Esophagus (tissue), 2 donors: ENCODE measurements at regions not wholly inside any gene's neighbourhood (a gene's known extent, or its start where the extent isn't known, plus 50 kb on each side); places are given as distances from the start of the nearest gene placed in this dataset.

Experiments used
- H3K27ac ChIP-seq, 2 donors: one replicate each; pipeline ENCODE4 v1.5.1; 2013; ENCODE audit warnings: low read depth in 2 of 2, mild to moderate bottlenecking in 2 of 2, inconsistent platforms in 1 of 2, low read length in 1 of 2, moderate library complexity in 1 of 2
- H3K27me3 ChIP-seq, 2 donors: one replicate each; pipeline ENCODE4 v1.6.1; 2013; ENCODE audit warnings: low read length in 2 of 2, control low read depth in 1 of 2, mild to moderate bottlenecking in 1 of 2; ENCODE audit not compliant: insufficient read depth in 2 of 2, control insufficient read depth in 1 of 2
- H3K36me3 ChIP-seq, 2 donors: one replicate each; pipeline ENCODE4 v1.6.1; 2013; ENCODE audit warnings: low read length in 1 of 2; ENCODE audit not compliant: control insufficient read depth in 2 of 2, insufficient read depth in 2 of 2
- H3K4me1 ChIP-seq, 2 donors: one replicate each; pipeline ENCODE4 v1.6.1; 2013; ENCODE audit warnings: low read length in 1 of 2; ENCODE audit not compliant: control insufficient read depth in 2 of 2, insufficient read depth in 2 of 2
- H3K4me3 ChIP-seq, 2 donors: one replicate each; pipeline ENCODE4 v1.5.1; 2013; ENCODE audit warnings: low read length in 2 of 2, mild to moderate bottlenecking in 2 of 2, low read depth in 1 of 2, moderate library complexity in 1 of 2
- H3K9me3 ChIP-seq, 2 donors: one replicate each; pipeline ENCODE4 v1.6.1; 2013; ENCODE audit warnings: mild to moderate bottlenecking in 2 of 2, low read depth in 1 of 2, low read length in 1 of 2, moderate library complexity in 1 of 2; ENCODE audit not compliant: control insufficient read depth in 2 of 2, insufficient read depth in 1 of 2
- WGBS, 2 donors: extraction: QIAGEN DNeasy Blood & Tissue Kit; methylation state at CpG; one replicate each; pipeline ENCODE4 v1.1.7; 2013; 5-methylcytosine and 5-hydroxymethylcytosine counted together
- donor health status: healthy with polysubstance abuse.
- donor health status: Bipolar disorder and iron deficiency.

DNA sequence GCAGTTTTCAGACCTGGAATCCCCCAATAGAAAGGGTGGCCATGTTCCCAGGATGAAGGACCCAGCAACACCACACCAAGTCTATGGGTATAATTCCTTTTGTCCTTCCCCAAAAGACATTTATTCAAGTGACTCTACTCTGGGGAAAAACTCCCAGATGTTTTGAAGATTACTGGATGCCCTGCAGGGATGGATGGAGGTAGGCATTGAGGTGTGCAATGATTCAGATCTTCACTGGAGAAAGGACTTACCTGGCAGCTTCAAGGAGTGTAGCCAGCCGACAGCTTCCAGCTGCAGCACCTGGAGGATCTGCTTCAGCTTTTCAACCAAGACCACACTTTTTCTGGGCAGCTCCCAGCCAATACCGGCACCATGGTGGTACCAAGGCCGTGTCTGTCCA is 172.0 kb downstream of the BAMBI start:
- 65 to 84% methylated on average over 3 of the region's 3 CpGs for WGBS, 2 donors
- H3K4me1 ChIP-seq = no peaks in the 10 kb centered on the region

DNA sequence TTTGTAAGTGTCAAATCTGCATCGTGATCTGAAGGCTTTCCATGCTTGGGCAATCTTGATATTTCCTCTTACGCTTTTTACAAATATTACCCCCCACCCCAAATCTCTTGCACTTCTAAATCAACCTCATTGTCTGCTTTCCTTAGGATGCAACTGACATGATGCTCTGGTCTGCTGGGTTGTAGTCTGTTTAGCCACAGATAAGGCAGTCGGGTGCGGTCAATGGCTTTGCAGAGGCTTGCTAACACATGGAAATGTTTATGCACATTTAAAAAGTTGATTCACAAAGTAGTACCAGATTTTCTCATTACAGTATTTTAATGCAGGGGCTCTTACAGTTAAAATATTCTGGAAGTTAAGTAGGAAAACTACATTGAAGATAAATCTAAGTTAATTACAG is 172.5 kb downstream of the BAMBI start:
- H3K36me3 ChIP-seq = no peaks in the 10 kb centered on the region
- no peak overlapping the region for H3K4me3 ChIP-seq
- no peak overlapping the region for H3K27ac ChIP-seq
- 85 to 93% methylated on average over 4 of the region's 4 CpGs for WGBS, 2 donors
- peaks cover 3 to 4% of the 10 kb centered on the region in 2 donors for H3K9me3 ChIP-seq
- H3K27me3 ChIP-seq = no peaks in the 10 kb centered on the region
- H3K4me1 ChIP-seq = no peaks in the 10 kb centered on the region

More for the DNA sequence above, 172.0 kb downstream of the BAMBI start:
- H3K9me3 ChIP-seq = peaks cover 3 to 4% of the 10 kb centered on the region in 2 donors
- no peak overlapping the region for H3K4me3 ChIP-seq
- no peak overlapping the region for H3K27ac ChIP-seq
- no peaks in the 10 kb centered on the region for H3K36me3 ChIP-seq
- no peaks in the 10 kb centered on the region for H3K27me3 ChIP-seq

DNA sequence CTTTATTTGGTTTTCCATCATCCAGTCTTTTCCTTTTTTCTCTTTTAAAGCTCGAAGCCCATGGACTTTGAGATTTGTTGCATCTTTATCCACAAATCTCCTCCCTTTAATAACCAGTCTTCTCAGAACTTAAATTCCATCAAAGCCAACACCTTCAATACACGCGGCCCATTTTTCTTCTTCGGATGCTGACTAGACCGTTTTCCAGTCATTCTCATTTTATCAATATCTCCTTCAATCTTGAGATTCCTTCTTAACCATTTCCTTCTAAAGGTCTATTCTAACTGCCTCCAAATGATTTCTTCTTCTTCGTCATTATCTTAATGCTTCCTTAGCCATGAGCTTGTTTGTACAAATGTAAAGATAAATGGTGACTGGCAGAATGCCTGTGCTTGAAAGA is 173.5 kb downstream of the BAMBI start:
- Histone ChIP-seq H3K4me1 (no peaks in the 10 kb centered on the region), H3K36me3 (no peaks in the 10 kb centered on the region), H3K4me3 (no peak overlapping the region), H3K9me3 (no peaks in the 10 kb centered on the region), H3K27ac (no peak overlapping the region), H3K27me3 (no peaks in the 10 kb centered on the region)
- 79 to 84% methylated on average over 6 of the region's 6 CpGs for WGBS, 2 donors

DNA sequence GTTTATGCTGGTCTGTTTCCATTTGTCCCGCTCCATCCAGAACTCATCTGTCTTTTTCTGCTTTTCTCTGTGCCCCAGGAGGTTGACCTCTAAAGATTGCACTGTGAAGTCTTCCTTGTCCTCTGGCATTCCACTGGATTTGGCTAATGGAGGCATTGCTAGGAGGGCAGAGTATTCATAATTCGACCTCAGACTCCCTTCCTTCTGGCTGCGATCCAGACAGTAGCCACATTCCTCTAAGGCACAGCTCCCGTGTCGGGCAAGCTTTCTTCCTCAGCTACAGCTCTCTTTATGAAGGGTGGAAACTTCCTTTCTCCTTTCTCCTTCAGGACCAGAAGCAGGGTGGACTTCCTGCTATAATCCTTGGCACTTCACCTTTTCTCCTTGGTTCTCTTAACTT is 175.9 kb downstream of the BAMBI start:
- H3K4me3 ChIP-seq = no peak overlapping the region
- H3K4me1 ChIP-seq = no peaks in the 10 kb centered on the region
- no peak overlapping the region for H3K27ac ChIP-seq
- H3K9me3 ChIP-seq = peaks cover 0 to 3% of the 10 kb centered on the region in 2 donors
- WGBS, 2 donors = 45 to 48% methylated on average over 5 of the region's 5 CpGs
- no peaks in the 10 kb centered on the region for H3K27me3 ChIP-seq
- no peaks in the 10 kb centered on the region for H3K36me3 ChIP-seq

DNA sequence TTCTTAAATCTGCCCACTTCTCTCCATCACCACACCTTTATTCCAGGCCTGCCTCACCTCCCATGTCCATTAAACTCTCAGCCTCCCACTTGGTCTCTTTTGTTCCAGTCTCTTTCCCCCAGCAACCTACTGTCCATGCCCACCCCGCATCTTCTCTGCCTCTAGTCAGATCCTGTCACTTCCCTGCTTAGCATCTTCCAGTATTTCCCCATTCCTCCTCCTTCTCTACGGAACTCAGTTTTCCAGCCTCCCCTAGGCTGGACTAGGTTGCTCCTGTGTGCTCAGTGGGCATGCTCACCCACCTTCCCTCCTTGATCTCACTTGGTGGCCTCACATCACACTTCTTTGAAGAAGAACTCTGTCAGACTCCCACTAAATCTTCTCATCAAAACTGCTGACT is 179.8 kb downstream of the BAMBI start:
- Histone ChIP-seq H3K36me3 (no peaks in the 10 kb centered on the region), H3K9me3 (peaks cover 0 to 3% of the 10 kb centered on the region in 2 donors), H3K27me3 (no peaks in the 10 kb centered on the region), H3K27ac (no peak overlapping the region), H3K4me3 (no peak overlapping the region), H3K4me1 (no peaks in the 10 kb centered on the region)
- 95 to 100% methylated on average over 2 of the region's 2 CpGs for WGBS, 2 donors

DNA sequence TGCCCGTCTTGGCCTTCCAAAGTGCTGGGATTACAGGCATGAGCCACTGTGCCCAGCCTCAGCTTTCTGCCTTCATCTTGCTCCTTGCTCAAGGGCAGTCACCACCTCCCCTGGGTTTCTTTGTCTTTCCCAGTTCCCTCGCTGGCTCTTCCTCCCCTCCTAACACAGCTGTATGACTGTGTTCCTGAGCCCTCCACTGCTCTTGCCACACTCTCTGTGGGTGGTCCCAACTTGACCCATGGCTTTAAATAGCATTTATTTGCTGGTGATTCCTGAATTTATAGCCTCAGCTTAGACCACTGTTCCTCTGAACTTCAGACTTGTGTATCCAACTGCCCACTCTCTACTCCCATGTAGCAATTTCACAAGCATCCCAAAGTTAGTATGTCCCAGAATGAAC is 181.3 kb downstream of the BAMBI start:
- WGBS, 2 donors = 82 to 84% methylated on average over 2 of the region's 2 CpGs
- H3K9me3 ChIP-seq = peaks cover 0 to 3% of the 10 kb centered on the region in 2 donors
- H3K27me3 ChIP-seq = no peaks in the 10 kb centered on the region
- no peak overlapping the region for H3K27ac ChIP-seq
- no peaks in the 10 kb centered on the region for H3K4me1 ChIP-seq
- H3K36me3 ChIP-seq = no peaks in the 10 kb centered on the region
- H3K4me3 ChIP-seq = no peak overlapping the region

DNA sequence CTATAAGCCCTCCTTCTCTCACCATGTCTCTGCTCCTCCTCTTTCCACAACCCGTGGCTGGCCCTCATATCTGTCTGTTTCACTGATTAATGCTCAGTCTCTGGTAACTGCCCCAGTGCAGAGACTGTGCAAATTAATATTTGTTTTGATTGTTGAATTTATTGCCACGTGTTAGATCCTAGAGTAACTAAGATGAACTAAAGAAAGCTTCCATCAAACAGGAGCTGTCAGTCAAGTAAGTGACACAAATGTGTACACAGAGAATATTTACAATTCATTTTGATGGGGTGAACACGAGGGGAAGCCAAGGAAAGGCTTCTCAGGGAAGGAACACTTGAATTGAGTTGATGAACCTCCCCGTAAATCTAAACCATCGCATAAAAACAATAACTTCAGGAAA is 182.5 kb downstream of the BAMBI start:
- 60 to 62% methylated on average over 5 of the region's 5 CpGs for WGBS, 2 donors
- Histone ChIP-seq H3K9me3 (peaks cover 0 to 3% of the 10 kb centered on the region in 2 donors), H3K36me3 (no peaks in the 10 kb centered on the region), H3K4me3 (no peak overlapping the region), H3K4me1 (no peaks in the 10 kb centered on the region), H3K27ac (no peak overlapping the region), H3K27me3 (no peaks in the 10 kb centered on the region)

DNA sequence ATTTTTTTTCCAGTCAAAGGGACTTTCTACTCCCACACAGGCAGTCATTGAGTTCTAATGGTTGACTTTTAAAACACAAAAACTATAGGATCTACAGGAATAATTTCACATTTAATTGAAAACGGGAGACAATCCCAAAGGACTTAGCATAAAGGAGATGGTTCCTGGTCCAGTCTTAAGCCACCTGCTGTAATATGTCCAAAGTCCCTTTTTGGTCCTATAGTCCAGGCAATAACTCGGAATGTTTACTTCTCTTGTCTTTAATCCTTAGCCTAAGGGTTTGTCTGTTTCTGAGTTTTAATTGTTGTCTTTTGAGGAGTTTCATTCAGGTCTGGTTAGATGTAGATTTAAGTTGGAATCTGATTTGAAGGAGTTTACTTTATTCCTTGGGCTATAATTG is 184.9 kb downstream of the BAMBI start:
- H3K27me3 ChIP-seq = no peaks in the 10 kb centered on the region
- H3K27ac ChIP-seq = no peak overlapping the region
- peaks cover 0 to 1% of the 10 kb centered on the region in 2 donors for H3K9me3 ChIP-seq
- 77 to 78% methylated on average over 2 of the region's 2 CpGs for WGBS, 2 donors
- no peak overlapping the region for H3K4me3 ChIP-seq
- H3K36me3 ChIP-seq = no peaks in the 10 kb centered on the region
- H3K4me1 ChIP-seq = no peaks in the 10 kb centered on the region

DNA sequence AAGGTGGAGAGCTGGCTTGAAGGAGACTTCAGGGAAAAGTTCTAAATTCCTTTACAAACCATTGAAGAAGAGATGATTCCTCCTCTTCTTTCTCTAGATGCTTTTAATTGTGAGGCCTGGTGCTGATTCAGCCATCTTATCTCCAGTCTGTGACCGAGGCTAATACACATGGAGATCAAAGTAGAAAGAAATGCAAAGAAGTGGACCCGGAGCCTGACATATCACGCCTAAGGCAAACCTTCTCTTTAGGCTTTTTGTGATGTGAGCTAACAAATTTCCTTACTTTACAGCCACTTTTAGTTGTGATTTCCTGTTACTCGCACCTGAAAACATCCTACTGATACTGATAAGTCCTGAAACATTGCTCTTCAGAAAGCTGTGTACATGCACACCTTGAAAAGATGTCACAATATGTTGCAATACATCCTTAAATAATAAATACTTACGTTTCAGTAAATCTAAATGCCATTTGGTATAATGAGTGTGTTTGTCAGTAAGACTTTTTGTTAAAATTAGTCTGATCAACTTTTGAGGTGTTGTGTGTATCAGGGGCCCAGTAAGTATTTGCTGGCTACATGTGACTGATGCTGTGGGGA is 192.4 kb downstream of the BAMBI start:
- H3K4me3 ChIP-seq = no peak overlapping the region
- H3K27ac ChIP-seq = no peak overlapping the region
- H3K4me1 ChIP-seq = no peaks in the 10 kb centered on the region
- WGBS, 2 donors = 63 to 66% methylated on average over 5 of the region's 5 CpGs
- no peaks in the 10 kb centered on the region for H3K9me3 ChIP-seq
- H3K27me3 ChIP-seq = no peaks in the 10 kb centered on the region
- no peaks in the 10 kb centered on the region for H3K36me3 ChIP-seq

DNA sequence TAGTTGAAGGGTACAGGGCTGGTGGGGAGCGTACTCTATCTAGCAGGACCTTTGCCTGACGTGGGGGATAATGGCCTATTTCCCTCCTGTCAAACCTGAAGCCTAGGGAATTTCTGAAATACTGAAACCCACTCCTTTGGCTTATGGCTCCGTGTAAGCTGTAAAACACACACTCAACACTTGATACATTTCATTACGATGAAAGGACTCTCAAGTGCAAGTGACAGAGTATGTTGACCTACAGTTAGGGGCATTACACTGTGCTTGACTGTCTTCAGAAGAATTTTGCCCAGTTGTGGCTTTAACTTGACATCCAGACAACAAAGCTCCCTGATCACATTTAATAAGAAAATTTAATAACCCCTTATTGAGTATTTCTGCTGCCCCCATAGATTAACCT is 194.3 kb downstream of the BAMBI start:
- Histone ChIP-seq H3K4me3 (no peak overlapping the region), H3K4me1 (no peaks in the 10 kb centered on the region), H3K9me3 (no peaks in the 10 kb centered on the region), H3K27me3 (no peaks in the 10 kb centered on the region), H3K36me3 (no peaks in the 10 kb centered on the region), H3K27ac (no peak overlapping the region)
- 84 to 87% methylated on average over 4 of the region's 4 CpGs for WGBS, 2 donors
